ENCODE measurements at regions not wholly inside any gene's neighbourhood (a gene's known extent, or its start where the extent isn't known, plus 50 kb on each side); places are given as distances from the start of the nearest gene placed in this dataset.

GRCh38 chrX:40462795-40463194 is 118.0 kb upstream of the ATP6AP2 start:
- TF ChIP-seq EP300 (IDR thresholded peaks at IDR 0.05) (no peak), POLR2AphosphoS5 (IDR thresholded peaks at IDR 0.05) (no peak), CTCF (IDR thresholded peaks at IDR 0.05) (no peak)

All from esophagus muscularis mucosa (tissue), 4 donors.